Panc1 (cell line): ENCODE measurements at regions not wholly inside any gene's neighbourhood (a gene's known extent, or its start where the extent isn't known, plus 50 kb on each side); places are given as distances from the start of the nearest gene placed in this dataset.

ENCODE experiments used
- ATAC-seq: fragments of 200-7000 bp; cut with Tn5 transposase; 2 replicates; pipeline ENCODE4 v1.9.1; 2020; ENCODE audit warnings: mild to moderate bottlenecking, moderate library complexity
- BruUV-seq: library from RNA; stranded (reverse); fragments of 400-500 nt; replicated peaks from 2 replicates; lab custom pipeline; 2021; lab: Mats Ljungman, UMichigan
- CTCF ChIA-PET: fragments of 300-600 bp; sonication (Branson Sonifier 250); formaldehyde crosslinking; loops from one replicate; lab custom pipeline; 2022; ENCODE audit warnings: antibody characterized with exemption; lab: Charles Lee
- POLR2A ChIA-PET: fragments of 300-600 bp; sonication (Branson Sonifier 250); formaldehyde crosslinking; loops from one replicate; lab custom pipeline; 2022; ENCODE audit warnings: antibody characterized with exemption; lab: Charles Lee
- DNase-seq: peaks from one replicate; pipeline ENCODE4 v3.0.0-alpha.2; 2010; ENCODE audit warnings: low read depth, low spot score
- H3K27ac ChIP-seq: 2 replicates; pipeline ENCODE4 v1.5.1; 2011; ENCODE audit warnings: mild to moderate bottlenecking, low read length, inconsistent platforms
- H3K27me3 ChIP-seq: fragments of 200-500 bp; sonication (Bioruptor generic); 2 replicates; pipeline ENCODE4 v1.6.0; 2014; ENCODE audit warnings: low read length, inconsistent platforms; ENCODE audit not compliant: control insufficient read depth, insufficient read depth
- H3K36me3 ChIP-seq: fragments of 200-500 bp; sonication (Bioruptor generic); 2 replicates; pipeline ENCODE4 v1.5.1; 2014; ENCODE audit warnings: inconsistent platforms, mild to moderate bottlenecking, low read length, moderate library complexity; ENCODE audit not compliant: control insufficient read depth, insufficient read depth
- H3K4me1 ChIP-seq: 2 replicates; pipeline ENCODE4 v1.5.1; 2011; ENCODE audit warnings: inconsistent platforms, mild to moderate bottlenecking, low read length, moderate library complexity; ENCODE audit not compliant: control insufficient read depth, insufficient read depth
- H3K4me3 ChIP-seq, 2 experiments: 2 replicates each; pipeline ENCODE4 v1.5.1; 2011 to 2012; ENCODE audit warnings: low read depth in 2 of 2, low read length in 2 of 2, mild to moderate bottlenecking in 2 of 2, inconsistent platforms in 1 of 2, moderate library complexity in 1 of 2
- H3K9me3 ChIP-seq: fragments of 200-500 bp; sonication (Bioruptor generic); 2 replicates; pipeline ENCODE4 v1.5.1; 2014; ENCODE audit warnings: low read depth, mild to moderate bottlenecking, inconsistent platforms, low read length, moderate library complexity; ENCODE audit not compliant: control insufficient read depth, insufficient read depth
- CTCF ChIP-seq: fragments of 450-650 bp; IDR thresholded peaks from 2 replicates; pipeline ENCODE4 v1.5.1; 2017; ENCODE audit warnings: mild to moderate bottlenecking
- POLR2AphosphoS5 ChIP-seq: IDR thresholded peaks from 2 replicates; pipeline ENCODE4 v1.6.1; 2012; ENCODE audit warnings: mild to moderate bottlenecking, low read depth, low read length, moderate library complexity
- REST ChIP-seq, 2 experiments: IDR thresholded peaks; 2 replicates each; pipeline ENCODE4 v1.6.1; 2011 to 2012; ENCODE audit warnings: low read depth in 2 of 2, control low read depth in 1 of 2, low read length in 1 of 2, mild to moderate bottlenecking in 1 of 2, moderate library complexity in 1 of 2; ENCODE audit not compliant: insufficient read depth in 1 of 2
- SIN3A ChIP-seq: IDR thresholded peaks from 2 replicates; pipeline ENCODE4 v1.6.1; 2012; ENCODE audit warnings: low read depth, mild to moderate bottlenecking, low read length, moderate library complexity, borderline replicate concordance; ENCODE audit not compliant: insufficient read depth
- TCF7L2 ChIP-seq: IDR thresholded peaks from 2 replicates; pipeline ENCODE4 v1.6.1; 2011; ENCODE audit warnings: mild to moderate bottlenecking, low read depth, low read length, inconsistent platforms
- in situ Hi-C: cut with HindIII; loops from 2 replicates; pipeline ENCODE4 v1.10.0; 2016; ENCODE audit warnings: low sequenced_read_pairs, low pct_unique_long_range_greater_than_20kb
- intact Hi-C: fragments of 100-400 bp; cut with micrococcal nuclease; formaldehyde crosslinking; loops from one replicate; pipeline ENCODE4 v1.10.0; 2022; ENCODE audit not compliant: unreplicated experiment

- H3K4me3 ChIP-seq = no peak overlapping the region
- CTCF ChIA-PET = no interaction called here
- H3K27ac ChIP-seq = no peak overlapping the region
- BruUV-seq = no TSS peak
- ATAC-seq (no peak), DNase-seq (no peak)
- no peaks in the 10 kb centered on the region for H3K36me3 ChIP-seq
- POLR2A ChIA-PET = no interaction called here
- H3K9me3 ChIP-seq = no peaks in the 10 kb centered on the region
- in situ Hi-C loops = no loop called here
- no peaks in the 10 kb centered on the region for H3K27me3 ChIP-seq
- TF ChIP-seq CTCF = no peak
- TF ChIP-seq TCF7L2 = no peak
- no peak for TF ChIP-seq SIN3A
- no peak for TF ChIP-seq REST (IDR thresholded peaks at IDR 0.05; ENCODE audit: insufficient read depth in 1 of 2, low read depth in 2 of 2, low read length in 1 of 2)
- no peak for TF ChIP-seq POLR2AphosphoS5
- intact Hi-C loops = no loop called here
- no peaks in the 10 kb centered on the region for H3K4me1 ChIP-seq
Measured at GRCh38 chr3:26418553-26418952, 204.0 kb upstream of the LRRC3B start.

- in situ Hi-C loops (no loop called here), intact Hi-C loops (no loop called here)
- no peak for TF ChIP-seq REST (IDR thresholded peaks at IDR 0.05; ENCODE audit: insufficient read depth in 1 of 2, low read depth in 2 of 2, low read length in 1 of 2)
- Histone ChIP-seq H3K27ac (no peak overlapping the region), H3K9me3 (no peaks in the 10 kb centered on the region), H3K4me3 (no peak overlapping the region), H3K27me3 (no peaks in the 10 kb centered on the region), H3K4me1 (no peaks in the 10 kb centered on the region), H3K36me3 (no peaks in the 10 kb centered on the region)
- ATAC-seq (no peak), DNase-seq (no peak)
- ChIA-PET CTCF (no interaction called here), POLR2A (no interaction called here)
- no TSS peak for BruUV-seq
Measured at GRCh38 chr3:26422415-26422814, 200.2 kb upstream of the LRRC3B start.
